ENCODE measurements at regions not wholly inside any gene's neighbourhood (a gene's known extent, or its start where the extent isn't known, plus 50 kb on each side); places are given as distances from the start of the nearest gene placed in this dataset.

- Histone ChIP-seq H3K9me3 (no peaks in the 10 kb centered on the region), H3K4me3 (no peak overlapping the region), H3K36me3 (no peaks in the 10 kb centered on the region), H3K27me3 (no peaks in the 10 kb centered on the region), H3K27ac (no peak overlapping the region), H3K4me1 (ENCODE audit: insufficient read depth) (no peaks in the 10 kb centered on the region)
- TF ChIP-seq, protein P1, sequence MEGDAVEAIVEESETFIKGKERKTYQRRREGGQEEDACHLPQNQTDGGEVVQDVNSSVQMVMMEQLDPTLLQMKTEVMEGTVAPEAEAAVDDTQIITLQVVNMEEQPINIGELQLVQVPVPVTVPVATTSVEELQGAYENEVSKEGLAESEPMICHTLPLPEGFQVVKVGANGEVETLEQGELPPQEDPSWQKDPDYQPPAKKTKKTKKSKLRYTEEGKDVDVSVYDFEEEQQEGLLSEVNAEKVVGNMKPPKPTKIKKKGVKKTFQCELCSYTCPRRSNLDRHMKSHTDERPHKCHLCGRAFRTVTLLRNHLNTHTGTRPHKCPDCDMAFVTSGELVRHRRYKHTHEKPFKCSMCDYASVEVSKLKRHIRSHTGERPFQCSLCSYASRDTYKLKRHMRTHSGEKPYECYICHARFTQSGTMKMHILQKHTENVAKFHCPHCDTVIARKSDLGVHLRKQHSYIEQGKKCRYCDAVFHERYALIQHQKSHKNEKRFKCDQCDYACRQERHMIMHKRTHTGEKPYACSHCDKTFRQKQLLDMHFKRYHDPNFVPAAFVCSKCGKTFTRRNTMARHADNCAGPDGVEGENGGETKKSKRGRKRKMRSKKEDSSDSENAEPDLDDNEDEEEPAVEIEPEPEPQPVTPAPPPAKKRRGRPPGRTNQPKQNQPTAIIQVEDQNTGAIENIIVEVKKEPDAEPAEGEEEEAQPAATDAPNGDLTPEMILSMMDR (IDR thresholded peaks at IDR 0.05): no peak
- TF ChIP-seq POLR2A (IDR thresholded peaks at IDR 0.05) (no peak), EP300 (IDR thresholded peaks at IDR 0.05) (no peak)
- intact Hi-C loops (cut with DNase I): no loop called here
- no peak for DNase-seq
These were observed 66.4 kb upstream of the HHIP start for GRCh38 chr4:144579411-144580030.

- no peaks in the 10 kb centered on the region for H3K9me3 ChIP-seq
- 88 to 93% (median 92%) methylated on average over 4 of the region's 4 CpGs for WGBS, 3 donors
- H3K36me3 ChIP-seq: no peaks in the 10 kb centered on the region
- H3K27me3 ChIP-seq: no peaks in the 10 kb centered on the region
- no peaks in the 10 kb centered on the region for H3K4me1 ChIP-seq (ENCODE audit: insufficient read depth)
- no peak for DNase-seq
- no peak overlapping the region for H3K27ac ChIP-seq
- H3K4me3 ChIP-seq: no peak overlapping the region
- intact Hi-C loops (cut with DNase I): no loop called here
- TF ChIP-seq EP300 (IDR thresholded peaks at IDR 0.05): no peak
- TF ChIP-seq, protein P1 (IDR thresholded peaks at IDR 0.05): no peak
- TF ChIP-seq POLR2A (IDR thresholded peaks at IDR 0.05): no peak
These were observed 65.5 kb upstream of the HHIP start for GRCh38 chr4:144580430-144580829.

DNA sequence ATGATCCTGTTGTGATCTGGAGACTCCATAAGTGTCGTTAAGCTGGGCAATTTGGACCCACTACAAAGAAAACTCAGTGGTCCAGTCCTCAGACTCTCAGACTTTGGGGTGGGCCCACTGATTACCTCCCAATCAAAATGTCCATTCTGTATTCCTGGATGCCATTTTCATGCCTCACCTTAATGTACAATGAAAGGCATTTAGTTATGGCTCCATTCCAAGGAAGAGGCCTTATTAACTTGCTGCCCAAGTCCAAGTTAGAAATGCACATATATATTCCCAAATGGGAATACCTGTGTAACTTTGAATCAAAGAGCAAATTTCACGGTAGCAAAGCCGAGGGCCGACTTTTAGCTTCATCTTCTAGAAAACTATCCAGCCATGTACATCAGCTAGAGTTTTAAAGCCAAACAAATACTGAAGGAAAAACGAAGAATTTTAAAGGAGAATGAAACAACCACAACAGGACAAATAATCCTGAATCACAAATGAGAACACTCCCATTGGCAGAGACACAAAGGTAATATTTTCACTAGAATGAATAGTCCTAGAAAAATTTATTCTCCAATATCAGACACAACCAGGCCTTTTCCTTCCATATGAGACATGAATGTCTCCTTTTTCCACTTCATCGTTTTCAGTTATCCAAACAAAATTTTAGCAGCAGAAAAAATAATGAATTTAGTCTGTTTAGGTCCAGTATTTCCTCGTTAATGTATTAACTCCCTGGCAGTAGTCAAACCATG lies 63.7 kb upstream of the HHIP start:
- intact Hi-C loops (cut with DNase I): no loop called here
- no peak overlapping the region for H3K4me3 ChIP-seq
- H3K4me1 ChIP-seq (ENCODE audit: insufficient read depth): no peaks in the 10 kb centered on the region
- no peak for DNase-seq
- H3K27me3 ChIP-seq: no peaks in the 10 kb centered on the region
- no peaks in the 10 kb centered on the region for H3K9me3 ChIP-seq
- WGBS, 3 donors: 48 to 61% (median 60%) methylated on average over 7 of the region's 7 CpGs
- H3K27ac ChIP-seq: no peak overlapping the region
- TF ChIP-seq EP300 (IDR thresholded peaks at IDR 0.05) (no peak), POLR2A (IDR thresholded peaks at IDR 0.05) (no peak)
- TF ChIP-seq, protein P1 (IDR thresholded peaks at IDR 0.05): no peak
- H3K36me3 ChIP-seq: no peaks in the 10 kb centered on the region

GRCh38 chr4:144582975-144583374 lies 63.0 kb upstream of the HHIP start:
- TF ChIP-seq EP300 (IDR thresholded peaks at IDR 0.05): no peak
- TF ChIP-seq, protein P1 (IDR thresholded peaks at IDR 0.05): no peak
- TF ChIP-seq POLR2A (IDR thresholded peaks at IDR 0.05): no peak
- 57 to 66% (median 62%) methylated on average over 3 of the region's 3 CpGs for WGBS, 3 donors
- no peaks in the 10 kb centered on the region for H3K36me3 ChIP-seq
- H3K4me3 ChIP-seq: no peak overlapping the region
- intact Hi-C loops (cut with DNase I): no loop called here
- no peaks in the 10 kb centered on the region for H3K4me1 ChIP-seq (ENCODE audit: insufficient read depth)
- no peak for DNase-seq
- no peak overlapping the region for H3K27ac ChIP-seq
- no peaks in the 10 kb centered on the region for H3K9me3 ChIP-seq
- no peaks in the 10 kb centered on the region for H3K27me3 ChIP-seq

All from ovary (tissue), 7 donors.